ENCODE measurements at regions not wholly inside any gene's neighbourhood (a gene's known extent, or its start where the extent isn't known, plus 50 kb on each side); places are given as distances from the start of the nearest gene placed in this dataset.

- no peak for TF ChIP-seq CTCF (IDR thresholded peaks at IDR 0.05; ENCODE audit: low read depth, low read length)
- no peak for TF ChIP-seq MYC (IDR thresholded peaks at IDR 0.05; ENCODE audit: low read depth, low read length)
- no peak for TF ChIP-seq POLR2A (IDR thresholded peaks at IDR 0.05; ENCODE audit: extremely low read depth, insufficient read length)
- no peak for TF ChIP-seq MAX (IDR thresholded peaks at IDR 0.05; ENCODE audit: low read depth, low read length)
Measured at GRCh38 chr12:34598352-34598827, 576.1 kb downstream of the ALG10 start.
